Right lobe of liver (tissue), 4 donors: ENCODE measurements at regions not wholly inside any gene's neighbourhood (a gene's known extent, or its start where the extent isn't known, plus 50 kb on each side); places are given as distances from the start of the nearest gene placed in this dataset.

Experiments
- POLR2A ChIP-seq: fragments of 450-650 bp; IDR thresholded peaks from one replicate; pipeline ENCODE4 v1.6.1; 2017; ENCODE audit warnings: antibody characterized with exemption, mild to moderate bottlenecking
- TF ChIP-seq, protein P1 (sequence below), 4 donors: fragments of 200-600 bp in 3 of 4; fragments of 450-650 bp in 1 of 4; IDR thresholded peaks; one replicate each; pipeline versions ENCODE4 v1.5.1 to v1.8.0; 2016 to 2022; ENCODE audit warnings: antibody characterized with exemption in 4 of 4, mild to moderate bottlenecking in 2 of 4
- donor health status: DM: no; HTN: no; CAD: no.
- donor health status: DM: no; HTN: no; CAD: no.
- donor health status: DM: no; HTN: yes; CAD: no.

DNA sequence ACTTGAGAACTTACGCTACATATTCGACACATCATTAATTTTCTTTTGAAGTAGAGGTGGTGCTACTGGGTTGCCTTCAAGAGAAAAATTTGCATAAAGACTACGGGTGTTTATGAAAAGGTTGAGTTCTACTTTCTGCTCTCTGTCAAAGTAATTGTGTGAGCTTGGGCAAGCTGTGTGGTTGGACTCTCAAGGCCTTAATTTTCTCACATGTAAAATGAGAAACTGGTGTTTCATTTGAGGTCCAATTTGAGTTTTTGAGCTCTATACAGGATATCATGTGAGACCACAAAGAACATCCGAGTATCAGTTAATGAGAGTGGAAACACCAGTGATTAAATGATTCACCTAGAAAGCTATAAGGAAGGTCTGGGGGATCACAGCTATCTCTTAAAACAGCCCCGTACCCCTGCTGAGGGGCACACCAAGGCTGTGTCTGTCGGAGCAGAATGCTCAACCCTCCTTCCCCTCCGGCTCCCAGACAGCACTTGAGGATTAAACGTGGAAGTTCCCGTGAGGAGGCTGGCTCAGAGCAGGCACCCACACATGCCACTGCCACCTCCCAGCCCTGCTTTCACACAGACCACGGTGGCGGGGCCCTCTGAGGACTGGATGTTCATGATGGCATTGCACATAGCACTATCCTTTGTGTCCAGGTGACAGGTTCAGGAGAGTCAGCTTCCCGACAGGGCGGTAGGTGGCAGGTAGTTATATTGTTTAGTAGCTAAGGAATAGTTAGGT lies 191.8 kb downstream of the RNF144A start:
- TF ChIP-seq, protein P1, sequence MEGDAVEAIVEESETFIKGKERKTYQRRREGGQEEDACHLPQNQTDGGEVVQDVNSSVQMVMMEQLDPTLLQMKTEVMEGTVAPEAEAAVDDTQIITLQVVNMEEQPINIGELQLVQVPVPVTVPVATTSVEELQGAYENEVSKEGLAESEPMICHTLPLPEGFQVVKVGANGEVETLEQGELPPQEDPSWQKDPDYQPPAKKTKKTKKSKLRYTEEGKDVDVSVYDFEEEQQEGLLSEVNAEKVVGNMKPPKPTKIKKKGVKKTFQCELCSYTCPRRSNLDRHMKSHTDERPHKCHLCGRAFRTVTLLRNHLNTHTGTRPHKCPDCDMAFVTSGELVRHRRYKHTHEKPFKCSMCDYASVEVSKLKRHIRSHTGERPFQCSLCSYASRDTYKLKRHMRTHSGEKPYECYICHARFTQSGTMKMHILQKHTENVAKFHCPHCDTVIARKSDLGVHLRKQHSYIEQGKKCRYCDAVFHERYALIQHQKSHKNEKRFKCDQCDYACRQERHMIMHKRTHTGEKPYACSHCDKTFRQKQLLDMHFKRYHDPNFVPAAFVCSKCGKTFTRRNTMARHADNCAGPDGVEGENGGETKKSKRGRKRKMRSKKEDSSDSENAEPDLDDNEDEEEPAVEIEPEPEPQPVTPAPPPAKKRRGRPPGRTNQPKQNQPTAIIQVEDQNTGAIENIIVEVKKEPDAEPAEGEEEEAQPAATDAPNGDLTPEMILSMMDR (IDR thresholded peaks at IDR 0.05): no peak
- no peak for TF ChIP-seq POLR2A
